Hematopoietic multipotent progenitor cell treated with erythropoietin and hydrocortisone succinate and interleukin-3 and kit ligand, for 17 days (in vitro differentiated cells): ENCODE measurements at regions not wholly inside any gene's neighbourhood (a gene's known extent, or its start where the extent isn't known, plus 50 kb on each side); places are given as distances from the start of the nearest gene placed in this dataset.

Experiments used
- DNase-seq: peaks from one replicate; pipeline ENCODE4 v3.0.0-alpha.2; 2015; ENCODE audit warnings: low spot score

GRCh38 chr21:41080485-41081121 is 87.4 kb upstream of the BACE2 start:
- no peak for DNase-seq

GRCh38 chr21:41086569-41086968 is 81.4 kb upstream of the BACE2 start:
- no peak for DNase-seq

DNA sequence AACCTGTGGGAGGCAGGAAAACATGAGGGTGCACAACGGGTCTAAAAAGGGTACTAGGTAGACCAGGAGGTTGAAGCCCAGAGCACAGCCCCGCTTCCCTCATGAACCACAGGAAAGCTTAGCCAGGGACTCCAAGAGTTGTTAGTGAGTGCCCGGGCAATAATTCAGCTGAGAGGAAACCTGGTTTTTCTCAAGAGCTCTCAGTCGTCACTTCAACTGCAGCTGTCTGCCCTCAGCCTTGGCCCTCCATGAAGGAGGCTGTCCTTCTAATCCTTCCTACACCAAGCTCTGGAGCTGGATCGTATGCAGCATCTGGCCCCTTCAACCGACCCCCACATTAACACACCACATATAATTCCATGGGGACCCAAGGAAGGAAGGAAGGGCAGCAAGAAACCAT is 77.0 kb upstream of the BACE2 start:
- no peak for DNase-seq

DNA sequence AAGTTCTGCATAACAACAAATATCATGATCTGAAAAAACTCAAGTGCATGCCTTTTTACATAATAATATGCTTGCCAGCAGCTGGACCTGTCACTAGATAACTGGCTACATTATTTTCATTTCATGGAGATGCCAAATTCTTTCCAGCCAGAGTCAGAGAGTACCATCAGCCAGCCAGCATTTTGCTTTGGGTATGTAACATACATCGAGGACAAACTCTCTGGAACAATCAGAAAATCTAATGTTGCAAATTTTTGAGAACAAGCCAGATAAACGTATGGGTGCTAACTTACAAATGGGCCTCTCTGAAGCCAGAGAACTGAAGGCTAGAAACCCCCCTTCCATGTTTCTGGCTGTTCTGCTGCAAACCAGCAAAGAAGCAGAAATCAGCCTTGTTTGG is 76.3 kb upstream of the BACE2 start:
- no peak for DNase-seq

DNA sequence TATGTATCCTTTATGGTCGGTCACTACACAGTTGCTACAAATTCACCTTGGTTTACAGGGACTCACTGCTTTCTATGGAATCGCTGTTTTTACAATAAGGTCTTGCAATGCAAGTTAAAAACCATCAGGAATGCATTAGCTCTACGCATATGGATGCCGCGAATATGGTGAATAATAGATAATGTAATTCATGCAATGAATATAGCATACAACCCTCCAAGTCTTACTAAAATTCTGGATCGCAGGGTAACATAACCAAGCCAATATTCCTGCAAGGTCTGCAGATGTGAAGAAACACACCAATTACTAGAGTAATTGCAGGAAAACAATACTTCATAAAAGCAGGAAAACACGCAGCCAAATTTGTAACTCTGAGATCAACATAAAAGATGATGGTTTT is 75.6 kb upstream of the BACE2 start:
- no peak for DNase-seq

- no peak for DNase-seq
These were observed 72.0 kb upstream of the BACE2 start for GRCh38 chr21:41095983-41096382.

DNA sequence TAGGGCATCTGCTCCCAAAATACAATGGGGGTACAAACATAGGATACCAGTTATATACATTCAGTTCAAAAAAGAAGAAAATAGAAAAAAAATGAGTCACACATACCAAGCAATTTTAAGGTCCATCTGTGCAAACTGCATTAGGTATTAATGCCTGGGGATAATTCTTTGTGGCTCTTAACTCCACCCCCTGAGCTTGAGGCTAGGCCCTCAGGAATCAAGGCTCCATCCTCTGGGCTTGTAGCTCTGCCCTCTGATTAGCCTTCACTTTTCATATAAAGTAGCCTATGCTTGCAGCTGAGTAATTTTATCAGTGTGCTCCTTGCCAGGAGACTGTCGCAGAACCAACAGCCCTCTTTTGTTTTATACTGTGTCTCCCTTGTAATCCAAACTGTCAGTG is 69.9 kb upstream of the BACE2 start:
- DNase-seq = no peak

DNA sequence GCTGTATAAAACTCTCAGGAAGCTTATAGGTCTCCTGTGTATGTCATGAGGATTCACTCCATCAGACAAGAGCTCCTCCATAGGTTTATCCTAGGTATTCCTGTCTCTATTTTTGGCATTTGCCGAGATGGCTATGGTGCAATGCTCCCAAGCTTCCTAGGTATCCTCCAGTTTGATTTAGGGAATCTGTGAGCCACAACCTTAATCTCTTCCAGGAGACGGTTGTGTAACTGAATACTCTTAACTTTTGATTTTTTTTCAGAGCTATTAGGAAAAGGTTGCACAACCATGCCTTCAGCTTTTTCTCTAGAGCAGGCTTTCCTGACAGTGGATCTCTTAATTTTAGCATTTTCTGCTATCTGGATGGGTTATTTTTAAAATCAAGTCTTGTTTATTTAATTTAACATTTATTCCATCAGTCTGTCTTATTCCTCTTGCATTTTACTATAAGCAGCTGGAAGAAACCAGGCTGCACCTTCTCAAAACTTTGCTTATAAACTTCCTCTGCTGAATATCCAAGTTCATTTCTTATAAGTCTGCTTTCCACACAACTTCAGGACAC is 69.4 kb upstream of the BACE2 start:
- no peak for DNase-seq

DNA sequence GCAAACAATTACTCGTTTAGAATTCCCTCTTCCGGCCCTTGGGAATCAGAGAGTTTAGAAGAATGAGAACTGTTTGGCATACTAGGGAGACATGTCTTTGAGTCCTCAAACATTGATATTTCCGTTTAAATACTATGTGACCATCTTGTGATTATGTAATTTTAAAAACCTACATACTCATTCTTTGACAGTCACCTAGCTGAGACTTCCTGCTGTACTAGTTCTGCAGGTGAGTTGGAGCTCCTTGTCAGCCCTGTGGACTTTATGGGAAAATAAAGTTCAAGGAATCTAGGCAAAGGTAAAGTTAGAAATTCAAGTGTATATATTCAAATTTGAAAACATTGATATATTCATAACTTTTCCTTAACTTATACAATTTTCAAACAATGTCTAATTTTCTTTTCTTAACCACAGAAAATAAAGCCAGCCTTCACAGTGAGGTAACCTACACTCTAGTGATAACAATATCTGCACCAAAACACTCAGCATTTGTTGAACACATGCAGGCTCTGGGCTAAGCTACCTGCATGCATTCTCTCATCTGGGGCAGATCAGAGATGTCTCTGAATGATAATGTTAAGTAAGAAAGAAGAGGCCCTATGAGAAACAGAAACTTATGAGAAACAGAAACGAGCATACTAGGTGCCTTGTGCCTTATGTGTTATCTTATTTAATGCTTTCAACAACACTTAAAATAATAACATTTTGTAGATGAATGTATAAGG is 67.0 kb upstream of the BACE2 start:
- DNase-seq = no peak

- DNase-seq = no peak
These were observed 65.7 kb upstream of the BACE2 start for GRCh38 chr21:41102281-41102680.

GRCh38 chr21:41107602-41108001 is 60.4 kb upstream of the BACE2 start:
- no peak for DNase-seq

DNA sequence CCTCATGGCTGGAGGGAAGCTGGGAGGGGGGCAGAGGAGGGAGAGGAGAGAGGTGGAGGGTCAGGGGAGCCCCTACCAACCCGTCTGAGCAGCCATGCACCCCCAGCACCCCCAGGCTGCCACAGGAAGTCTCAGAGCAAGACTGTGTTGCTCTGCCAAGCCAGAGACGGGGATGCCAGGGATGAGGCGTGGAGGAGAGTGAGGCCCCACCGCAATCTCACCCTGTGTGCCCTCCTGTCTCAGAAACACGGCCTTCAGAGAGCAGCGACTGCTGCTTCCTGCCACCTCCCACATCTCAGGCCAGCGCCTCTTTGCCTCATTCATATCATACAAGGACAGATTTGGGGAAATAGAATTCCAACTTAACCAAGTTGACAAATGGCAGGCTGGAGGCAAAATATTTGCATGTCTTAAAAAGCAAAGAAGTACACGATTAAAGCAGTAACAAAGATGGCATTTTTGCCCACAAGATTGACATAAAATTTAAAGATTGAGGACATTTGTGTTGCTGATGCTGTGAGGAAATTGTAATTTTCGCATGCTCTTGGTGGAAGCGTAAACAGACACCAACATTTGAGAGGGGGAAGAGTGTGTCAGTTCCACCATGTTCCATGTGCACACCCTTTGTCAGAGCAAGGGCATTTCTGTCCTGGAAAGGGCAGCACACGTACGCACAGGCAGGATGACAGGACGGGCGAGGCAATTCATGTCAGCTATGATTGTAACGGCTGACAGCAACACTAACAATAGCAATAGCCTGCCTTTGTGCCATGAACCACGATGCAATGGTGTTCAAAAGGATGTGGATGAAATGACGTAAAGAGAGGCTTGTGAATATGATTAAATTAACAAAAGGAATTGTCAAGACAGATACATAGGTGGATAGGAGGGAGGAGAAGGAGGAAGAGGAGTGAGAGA is 59.0 kb upstream of the BACE2 start:
- no peak for DNase-seq

DNA sequence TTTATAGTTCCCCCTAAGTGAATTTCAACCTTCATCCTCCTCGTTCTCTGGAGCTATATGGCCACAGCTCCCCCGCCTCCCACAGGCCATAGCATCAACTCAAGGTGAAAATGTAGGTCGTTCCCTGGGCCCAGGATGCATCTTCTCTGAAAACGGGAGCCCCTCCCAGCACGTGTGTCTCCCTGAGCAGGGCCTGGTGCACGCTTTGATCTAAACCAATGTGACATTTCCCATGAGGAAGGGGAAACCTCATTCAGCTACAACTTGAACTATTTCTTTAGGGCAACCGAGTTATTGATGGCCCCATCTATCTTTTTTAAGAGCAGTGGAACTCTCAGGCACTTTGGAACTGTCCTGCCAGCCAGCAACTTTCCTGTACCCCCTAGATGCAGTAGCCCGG is 57.8 kb upstream of the BACE2 start:
- no peak for DNase-seq

GRCh38 chr21:41110664-41111063 is 57.3 kb upstream of the BACE2 start:
- DNase-seq = no peak

GRCh38 chr21:41111681-41112080 is 56.3 kb upstream of the BACE2 start:
- no peak for DNase-seq

- DNase-seq = no peak
These were observed 54.9 kb upstream of the BACE2 start for GRCh38 chr21:41112740-41113692.

DNA sequence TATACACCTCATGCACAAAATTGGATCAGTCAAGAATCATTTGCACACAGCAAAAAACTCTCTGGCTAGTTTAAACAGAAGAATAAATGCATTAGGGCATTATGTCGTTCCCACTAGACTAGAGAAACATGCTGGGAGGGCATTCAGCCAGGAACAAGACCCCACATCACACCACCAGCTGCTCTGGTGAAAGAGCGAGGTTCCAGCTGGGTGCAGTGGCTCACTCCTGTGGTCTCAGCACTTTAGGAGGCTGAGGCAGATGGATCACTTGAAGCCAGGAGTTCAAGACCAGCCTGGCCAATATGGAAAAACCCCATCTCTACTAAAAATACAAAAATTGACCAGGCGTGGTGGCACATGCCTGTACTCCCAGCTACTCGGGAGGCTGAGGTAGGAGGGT is 52.1 kb upstream of the BACE2 start:
- DNase-seq = no peak
